Neural cell (in vitro differentiated cells): ENCODE measurements at regions not wholly inside any gene's neighbourhood (a gene's known extent, or its start where the extent isn't known, plus 50 kb on each side); places are given as distances from the start of the nearest gene placed in this dataset.

Experiments used
- H2AFZ ChIP-seq: fragments of 200-600, 300-800 bp; sonication (generic), shearing (Covaris generic); 2 replicates; pipeline ENCODE4 v1.6.0; 2014; ENCODE audit warnings: low read depth, mild to moderate bottlenecking, antibody characterized with exemption, low read length, moderate library complexity
- H3F3A ChIP-seq: fragments of 200-600 bp; shearing (Covaris generic); 2 replicates; pipeline ENCODE4 v1.6.1; 2016; ENCODE audit warnings: mild to moderate bottlenecking, moderate library complexity, mixed read lengths, antibody characterized with exemption, low read length; ENCODE audit not compliant: insufficient read depth, poor library complexity, severe bottlenecking
- H3K27ac ChIP-seq: fragments of 200-600, 300-800 bp; sonication (generic), shearing (Covaris generic); 2 replicates; pipeline ENCODE4 v1.5.1; 2014; ENCODE audit warnings: mild to moderate bottlenecking, low read length, moderate library complexity
- H3K27me3 ChIP-seq: fragments of 300-800, 200-600 bp; sonication (generic), shearing (Covaris generic); 2 replicates; pipeline ENCODE4 v1.6.0; 2014; ENCODE audit warnings: mild to moderate bottlenecking, low read depth, low read length, moderate library complexity; ENCODE audit not compliant: insufficient read depth
- H3K36me3 ChIP-seq: fragments of 300-800, 200-600 bp; sonication (generic), shearing (Covaris generic); 2 replicates; pipeline ENCODE4 v1.5.1; 2014; ENCODE audit warnings: mild to moderate bottlenecking, antibody characterized with exemption, low read length, moderate library complexity; ENCODE audit not compliant: insufficient read depth
- H3K4me2 ChIP-seq: fragments of 300-800, 200-600 bp; sonication (generic), shearing (Covaris generic); 2 replicates; pipeline ENCODE4 v1.6.0; 2014; ENCODE audit warnings: mild to moderate bottlenecking, low read length
- H3K4me3 ChIP-seq: fragments of 300-800, 200-600 bp; sonication (generic), shearing (Covaris generic); 2 replicates; pipeline ENCODE4 v1.5.1; 2014; ENCODE audit warnings: mild to moderate bottlenecking, low read length, moderate library complexity
- H3K79me2 ChIP-seq: fragments of 200-600 bp; shearing (Covaris generic); replicated peaks from 2 replicates; pipeline ENCODE4 v1.6.0; 2014; ENCODE audit warnings: mild to moderate bottlenecking, low read length, moderate library complexity; ENCODE audit not compliant: insufficient read depth
- H3K9ac ChIP-seq: fragments of 300-800, 200-600 bp; sonication (generic), shearing (Covaris generic); 2 replicates; pipeline ENCODE4 v1.6.1; 2016; ENCODE audit warnings: mild to moderate bottlenecking, low read length, mixed read lengths
- H3K9me2 ChIP-seq: fragments of 200-600 bp; shearing (Covaris generic); 2 replicates; pipeline ENCODE4 v1.6.1; 2016; ENCODE audit warnings: mild to moderate bottlenecking, low read length, mixed read lengths; ENCODE audit not compliant: insufficient read depth
- H3K9me3 ChIP-seq: fragments of 200-600, 300-800 bp; sonication (generic), shearing (Covaris generic); 2 replicates; pipeline ENCODE4 v1.6.1; 2016; ENCODE audit warnings: mild to moderate bottlenecking, mixed run types, low read length, moderate library complexity, mixed read lengths
- H4K20me1 ChIP-seq: fragments of 200-600 bp; shearing (Covaris generic); 2 replicates; pipeline ENCODE4 v1.6.1; 2016; ENCODE audit warnings: mild to moderate bottlenecking, mixed run types; ENCODE audit not compliant: insufficient read depth
- CTCF ChIP-seq: fragments of 450-650 bp; IDR thresholded peaks from 2 replicates; pipeline ENCODE4 v1.5.1; 2014; ENCODE audit warnings: antibody characterized with exemption, mild to moderate bottlenecking, moderate library complexity; ENCODE audit not compliant: poor library complexity, severe bottlenecking
- EP300 ChIP-seq: fragments of 450-650 bp; conservative IDR thresholded peaks from 2 replicates; pipeline ENCODE4 v1.6.1; 2014; ENCODE audit warnings: antibody characterized with exemption, mild to moderate bottlenecking, moderate library complexity; ENCODE audit not compliant: poor library complexity, severe bottlenecking
- EZH2 ChIP-seq: fragments of 200-600, 300-800 bp; shearing (Covaris generic), sonication (generic); IDR thresholded peaks from 2 replicates; pipeline ENCODE4 v1.6.1; 2014; ENCODE audit warnings: antibody characterized with exemption, low read length, borderline replicate concordance, mild to moderate bottlenecking; ENCODE audit not compliant: insufficient read depth, poor library complexity, severe bottlenecking
- MXI1 ChIP-seq: fragments of 450-650 bp; conservative IDR thresholded peaks from 2 replicates; pipeline ENCODE4 v1.6.1; 2014; ENCODE audit warnings: antibody characterized with exemption, mild to moderate bottlenecking; ENCODE audit not compliant: poor library complexity, severe bottlenecking
- POLR2AphosphoS5 ChIP-seq: IDR thresholded peaks from 2 replicates; pipeline ENCODE4 v1.6.1; 2012
- RAD21 ChIP-seq: fragments of 450-650 bp; conservative IDR thresholded peaks from 2 replicates; pipeline ENCODE4 v1.6.1; 2014; ENCODE audit warnings: antibody characterized with exemption, mild to moderate bottlenecking, moderate library complexity
- REST ChIP-seq: IDR thresholded peaks from 2 replicates; pipeline ENCODE4 v1.6.1; 2012; ENCODE audit warnings: borderline replicate concordance
- SMC3 ChIP-seq: fragments of 450-650 bp; conservative IDR thresholded peaks from 2 replicates; pipeline ENCODE4 v1.6.1; 2014; ENCODE audit warnings: antibody characterized with exemption, mild to moderate bottlenecking, moderate library complexity; ENCODE audit not compliant: poor library complexity
- TAF1 ChIP-seq: IDR thresholded peaks from 2 replicates; pipeline ENCODE4 v1.6.1; 2012; ENCODE audit warnings: low read depth

- Histone ChIP-seq H3K4me3 (no peak overlapping the region), H3K4me2 (no peak overlapping the region), H4K20me1 (no peaks in the 10 kb centered on the region), H2AFZ (no peak overlapping the region), H3K79me2 (no peaks in the 10 kb centered on the region), H3K9me2 (no peaks in the 10 kb centered on the region), H3F3A (no peaks in the 10 kb centered on the region), H3K27me3 (no peaks in the 10 kb centered on the region), H3K9me3 (no peaks in the 10 kb centered on the region), H3K27ac (no peak overlapping the region), H3K36me3 (no peaks in the 10 kb centered on the region), H3K9ac (no peak overlapping the region)
- no peak for TF ChIP-seq CTCF
- no peak for TF ChIP-seq POLR2AphosphoS5
These were observed 509.6 kb downstream of the IGSF11 start for GRCh38 chr3:118525077-118525476.

- Histone ChIP-seq H3K9ac (no peak overlapping the region), H3K4me3 (no peak overlapping the region), H3K79me2 (no peaks in the 10 kb centered on the region), H3F3A (no peaks in the 10 kb centered on the region), H2AFZ (no peak overlapping the region), H3K27me3 (no peaks in the 10 kb centered on the region), H3K27ac (no peak overlapping the region), H3K9me2 (no peaks in the 10 kb centered on the region), H4K20me1 (no peaks in the 10 kb centered on the region), H3K4me2 (no peak overlapping the region), H3K36me3 (no peaks in the 10 kb centered on the region), H3K9me3 (no peaks in the 10 kb centered on the region)
- TF ChIP-seq RAD21: no peak
- no peak for TF ChIP-seq REST
- no peak for TF ChIP-seq CTCF
- TF ChIP-seq MXI1: no peak
- TF ChIP-seq SMC3: no peak
- TF ChIP-seq EP300: no peak
- no peak for TF ChIP-seq POLR2AphosphoS5
- no peak for TF ChIP-seq TAF1
- no peak for TF ChIP-seq EZH2
These were observed 507.7 kb downstream of the IGSF11 start for GRCh38 chr3:118526758-118527513.
